Thyroid gland (tissue), 4 donors: ENCODE measurements at regions not wholly inside any gene's neighbourhood (a gene's known extent, or its start where the extent isn't known, plus 50 kb on each side); places are given as distances from the start of the nearest gene placed in this dataset.

Source experiments
- POLR2A ChIP-seq, 2 donors: fragments of 450-650 bp; IDR thresholded peaks; one replicate each; pipeline ENCODE4 v1.6.1; 2017; ENCODE audit warnings: antibody characterized with exemption in 2 of 2, mild to moderate bottlenecking in 2 of 2, moderate library complexity in 1 of 2
- TF ChIP-seq, protein P1 (sequence below), 6 experiments: fragments of 200-600 bp in 3 of 6; fragments of 450-650 bp in 3 of 6; sonication (generic) in 3 of 6; IDR thresholded peaks; one replicate each; pipeline ENCODE4 v1.5.1; 2016 to 2019; ENCODE audit warnings: antibody characterized with exemption in 6 of 6, mild to moderate bottlenecking in 2 of 6, inconsistent platforms in 1 of 6, moderate library complexity in 1 of 6

DNA sequence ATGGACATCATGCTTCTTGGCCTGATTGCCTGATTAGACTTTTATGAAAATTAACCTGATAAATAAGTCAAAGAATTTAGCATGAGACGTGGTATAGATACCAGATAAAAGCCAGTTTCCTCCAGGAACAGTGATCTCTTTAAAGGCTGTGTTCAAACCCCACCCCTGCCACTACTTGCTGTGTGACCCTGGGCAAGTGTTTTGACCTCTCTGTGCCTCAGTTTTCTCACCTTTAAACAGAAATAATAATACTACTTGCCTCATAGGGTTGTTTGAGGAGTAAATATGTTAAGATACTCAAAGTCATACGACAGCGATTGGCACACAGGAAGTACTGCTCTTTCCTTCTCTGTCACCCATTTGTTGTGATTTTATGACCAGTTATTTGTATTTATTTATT, 115.5 kb downstream of the MAF start:
- TF ChIP-seq, protein P1, sequence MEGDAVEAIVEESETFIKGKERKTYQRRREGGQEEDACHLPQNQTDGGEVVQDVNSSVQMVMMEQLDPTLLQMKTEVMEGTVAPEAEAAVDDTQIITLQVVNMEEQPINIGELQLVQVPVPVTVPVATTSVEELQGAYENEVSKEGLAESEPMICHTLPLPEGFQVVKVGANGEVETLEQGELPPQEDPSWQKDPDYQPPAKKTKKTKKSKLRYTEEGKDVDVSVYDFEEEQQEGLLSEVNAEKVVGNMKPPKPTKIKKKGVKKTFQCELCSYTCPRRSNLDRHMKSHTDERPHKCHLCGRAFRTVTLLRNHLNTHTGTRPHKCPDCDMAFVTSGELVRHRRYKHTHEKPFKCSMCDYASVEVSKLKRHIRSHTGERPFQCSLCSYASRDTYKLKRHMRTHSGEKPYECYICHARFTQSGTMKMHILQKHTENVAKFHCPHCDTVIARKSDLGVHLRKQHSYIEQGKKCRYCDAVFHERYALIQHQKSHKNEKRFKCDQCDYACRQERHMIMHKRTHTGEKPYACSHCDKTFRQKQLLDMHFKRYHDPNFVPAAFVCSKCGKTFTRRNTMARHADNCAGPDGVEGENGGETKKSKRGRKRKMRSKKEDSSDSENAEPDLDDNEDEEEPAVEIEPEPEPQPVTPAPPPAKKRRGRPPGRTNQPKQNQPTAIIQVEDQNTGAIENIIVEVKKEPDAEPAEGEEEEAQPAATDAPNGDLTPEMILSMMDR (IDR thresholded peaks at IDR 0.05), result no peak
- no peak for TF ChIP-seq POLR2A (IDR thresholded peaks at IDR 0.05)
